ENCODE measurements at regions not wholly inside any gene's neighbourhood (a gene's known extent, or its start where the extent isn't known, plus 50 kb on each side); places are given as distances from the start of the nearest gene placed in this dataset.
A peak's percentile ranks its signal among the peaks of the same experiment; 100 is the strongest.
"Not testable (repeated sequence)": the region's sequence is repeated elsewhere in the genome, so short reads cannot be mapped to it uniquely, and the experiment has no call there.

GRCh38 chr16:54985156-54985555, 54.5 kb downstream of the IRX5 start:
- no peak for DNase-seq (ENCODE audit: low read depth)

GRCh38 chr16:54985668-54986067, 55.0 kb downstream of the IRX5 start:
- no peak for DNase-seq (ENCODE audit: low read depth)

- DNase-seq (ENCODE audit: low read depth) = no peak
Observed at GRCh38 chr16:54986409-54986808, 55.7 kb downstream of the IRX5 start.

GRCh38 chr16:54987081-54987480, 56.4 kb downstream of the IRX5 start:
- no peak for DNase-seq (ENCODE audit: low read depth)

- DNase-seq (ENCODE audit: low read depth) = no peak
Observed at GRCh38 chr16:54991525-54991924, 60.9 kb downstream of the IRX5 start.

- DNase-seq (ENCODE audit: low read depth) = not testable (repeated sequence)
Observed at GRCh38 chr16:54991946-54992345, 61.3 kb downstream of the IRX5 start.

GRCh38 chr16:54993106-54993895, 62.6 kb downstream of the IRX5 start:
- DNase-seq (ENCODE audit: low read depth) = no peak

- no peak for DNase-seq (ENCODE audit: low read depth)
Observed at GRCh38 chr16:54996186-54996585, 65.5 kb downstream of the IRX5 start.

- no peak for DNase-seq (ENCODE audit: low read depth)
Observed at GRCh38 chr16:54998834-54999233, 68.2 kb downstream of the IRX5 start.

- no peak for DNase-seq (ENCODE audit: low read depth)
Observed at GRCh38 chr16:54999481-54999880, 68.8 kb downstream of the IRX5 start.

- peak; percentile 31 for DNase-seq (ENCODE audit: low read depth)
Observed at GRCh38 chr16:55000595-55000994, 69.9 kb downstream of the IRX5 start.

GRCh38 chr16:55001931-55002330, 71.3 kb downstream of the IRX5 start:
- no peak for DNase-seq (ENCODE audit: low read depth)

GRCh38 chr16:55002419-55002818, 71.8 kb downstream of the IRX5 start:
- no peak for DNase-seq (ENCODE audit: low read depth)

- no peak for DNase-seq (ENCODE audit: low read depth)
Observed at GRCh38 chr16:55003306-55003705, 72.6 kb downstream of the IRX5 start.

GRCh38 chr16:55003916-55004315, 73.3 kb downstream of the IRX5 start:
- no peak for DNase-seq (ENCODE audit: low read depth)

GRCh38 chr16:55007504-55007903, 76.8 kb downstream of the IRX5 start:
- DNase-seq (ENCODE audit: low read depth) = no peak

- no peak for DNase-seq (ENCODE audit: low read depth)
Observed at GRCh38 chr16:55008836-55009510, 78.3 kb downstream of the IRX5 start.

- DNase-seq (ENCODE audit: low read depth) = no peak
Observed at GRCh38 chr16:55009581-55009980, 78.9 kb downstream of the IRX5 start.

GRCh38 chr16:55010492-55011160, 80.0 kb downstream of the IRX5 start:
- no peak for DNase-seq (ENCODE audit: low read depth)

GRCh38 chr16:55012362-55012761, 81.7 kb downstream of the IRX5 start:
- no peak for DNase-seq (ENCODE audit: low read depth)

- no peak for DNase-seq (ENCODE audit: low read depth)
Observed at GRCh38 chr16:55012793-55013192, 82.1 kb downstream of the IRX5 start.

- DNase-seq (ENCODE audit: low read depth) = no peak
Observed at GRCh38 chr16:55014022-55014421, 83.4 kb downstream of the IRX5 start.

Measured in HT1080 (cell line).